ENCODE measurements at regions not wholly inside any gene's neighbourhood (a gene's known extent, or its start where the extent isn't known, plus 50 kb on each side); places are given as distances from the start of the nearest gene placed in this dataset.

GRCh38 chr9:79257228-79257781, 314.5 kb upstream of the TLE4 start:
- DNase-seq (ENCODE audit: insufficient read length, low spot score) (no peak), FAIRE-seq (no peak)
- TF ChIP-seq CTCF (IDR thresholded peaks at IDR 0.05; ENCODE audit: insufficient read depth, missing control alignments): no peak

- DNase-seq (ENCODE audit: insufficient read length, low spot score) (no peak), FAIRE-seq (no peak)
- TF ChIP-seq CTCF (IDR thresholded peaks at IDR 0.05; ENCODE audit: insufficient read depth, missing control alignments): no peak
Measured at GRCh38 chr9:79257790-79258351, 313.9 kb upstream of the TLE4 start.

- FAIRE-seq (no peak), DNase-seq (ENCODE audit: insufficient read length, low spot score) (no peak)
- TF ChIP-seq CTCF (IDR thresholded peaks at IDR 0.05; ENCODE audit: insufficient read depth, missing control alignments): no peak
Measured at GRCh38 chr9:79259858-79260257, 311.9 kb upstream of the TLE4 start.

GRCh38 chr9:79263628-79264027, 308.1 kb upstream of the TLE4 start:
- no peak for TF ChIP-seq CTCF (IDR thresholded peaks at IDR 0.05; ENCODE audit: insufficient read depth, missing control alignments)
- no peak for DNase-seq (ENCODE audit: insufficient read length, low spot score)
- FAIRE-seq: no peak

GRCh38 chr9:79264041-79264440, 307.7 kb upstream of the TLE4 start:
- no peak for FAIRE-seq

GRCh38 chr9:79264511-79265355, 307.0 kb upstream of the TLE4 start:
- FAIRE-seq (no peak), DNase-seq (ENCODE audit: insufficient read length, low spot score) (no peak)
- TF ChIP-seq CTCF (IDR thresholded peaks at IDR 0.05; ENCODE audit: insufficient read depth, missing control alignments): no peak

More at GRCh38 chr9:79264041-79264440, 307.7 kb upstream of the TLE4 start:
- no peak for DNase-seq (ENCODE audit: insufficient read length, low spot score)
- TF ChIP-seq CTCF (IDR thresholded peaks at IDR 0.05; ENCODE audit: insufficient read depth, missing control alignments): no peak

GRCh38 chr9:79266986-79267385, 304.8 kb upstream of the TLE4 start:
- no peak for DNase-seq (ENCODE audit: insufficient read length, low spot score)
- TF ChIP-seq CTCF (IDR thresholded peaks at IDR 0.05; ENCODE audit: insufficient read depth, missing control alignments): no peak

More at GRCh38 chr9:79266986-79267385, 304.8 kb upstream of the TLE4 start:
- FAIRE-seq: no peak

All from D721Med (cell line).